IPS-20b (cell line): ENCODE measurements at regions not wholly inside any gene's neighbourhood (a gene's known extent, or its start where the extent isn't known, plus 50 kb on each side); places are given as distances from the start of the nearest gene placed in this dataset.

ENCODE experiments used
- H3K27ac ChIP-seq: one replicate; pipeline ENCODE4 v1.5.1; 2013; ENCODE audit warnings: low read length
- H3K27me3 ChIP-seq: 2 replicates; pipeline ENCODE4 v1.6.1; 2013; ENCODE audit warnings: mild to moderate bottlenecking, low read length, inconsistent platforms; ENCODE audit not compliant: insufficient read depth
- H3K36me3 ChIP-seq: 2 replicates; pipeline ENCODE4 v1.6.1; 2013; ENCODE audit warnings: low read depth, mild to moderate bottlenecking, inconsistent platforms, low read length, moderate library complexity; ENCODE audit not compliant: insufficient read depth
- H3K4me1 ChIP-seq: 2 replicates; pipeline ENCODE4 v1.6.1; 2013; ENCODE audit warnings: mild to moderate bottlenecking, control low read depth, inconsistent platforms, low read length, moderate library complexity; ENCODE audit not compliant: insufficient read depth
- H3K4me3 ChIP-seq: 2 replicates; pipeline ENCODE4 v1.5.1; 2013; ENCODE audit warnings: mild to moderate bottlenecking, low read length, inconsistent platforms
- H3K9ac ChIP-seq: 2 replicates; pipeline ENCODE4 v1.6.1; 2013; ENCODE audit warnings: low read depth, mild to moderate bottlenecking, inconsistent platforms, low read length, moderate library complexity
- H3K9me3 ChIP-seq: 2 replicates; pipeline ENCODE4 v1.6.1; 2013; ENCODE audit warnings: mild to moderate bottlenecking, low read depth, low read length, inconsistent platforms; ENCODE audit not compliant: insufficient read depth

DNA sequence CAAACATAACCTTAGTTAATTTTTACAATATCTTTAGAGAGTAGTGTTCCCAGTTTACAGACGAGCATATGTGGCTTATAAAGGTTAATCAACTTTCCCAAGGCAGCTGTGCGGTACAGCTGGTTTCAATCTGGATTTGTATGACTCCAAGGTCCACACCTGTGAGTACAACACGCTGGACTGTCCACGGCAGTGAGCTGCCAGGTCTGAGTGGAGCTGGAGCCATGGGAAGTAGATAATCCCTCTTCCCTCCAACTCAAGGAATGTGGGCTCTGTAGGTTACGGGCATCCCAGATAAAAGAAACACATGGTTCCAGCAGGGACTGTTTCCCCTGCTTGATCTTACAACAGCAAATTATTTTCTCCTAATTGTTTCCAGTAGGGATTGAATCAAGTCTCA is 102.2 kb downstream of the SOD2 start:
- Histone ChIP-seq H3K9me3 (no peaks in the 10 kb centered on the region), H3K27me3 (no peaks in the 10 kb centered on the region), H3K36me3 (no peaks in the 10 kb centered on the region), H3K9ac (no peak overlapping the region), H3K4me3 (no peak overlapping the region), H3K27ac (no peak overlapping the region), H3K4me1 (no peaks in the 10 kb centered on the region)

DNA sequence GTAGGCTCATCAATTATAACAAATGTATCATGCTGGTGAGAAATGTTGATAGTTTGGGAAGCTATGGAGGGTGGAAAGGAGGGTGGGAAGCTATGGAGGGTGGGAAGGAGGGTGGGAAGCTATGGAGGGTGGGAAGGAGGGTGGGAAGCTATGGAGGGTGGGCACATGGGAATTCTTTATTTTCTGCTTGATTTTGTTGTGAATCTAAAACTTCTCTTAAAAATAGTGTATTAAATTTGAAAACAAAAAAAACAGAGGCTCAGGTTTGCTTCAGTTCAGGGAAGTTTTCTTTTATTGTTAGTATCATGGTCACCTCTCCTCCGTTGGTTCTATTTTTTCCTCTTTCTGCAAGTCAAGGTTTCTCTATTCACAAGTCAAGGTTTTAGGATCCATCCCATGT is 106.4 kb downstream of the SOD2 start:
- no peak overlapping the region for H3K4me3 ChIP-seq
- H3K27me3 ChIP-seq, result no peaks in the 10 kb centered on the region
- H3K9me3 ChIP-seq, result no peaks in the 10 kb centered on the region

DNA sequence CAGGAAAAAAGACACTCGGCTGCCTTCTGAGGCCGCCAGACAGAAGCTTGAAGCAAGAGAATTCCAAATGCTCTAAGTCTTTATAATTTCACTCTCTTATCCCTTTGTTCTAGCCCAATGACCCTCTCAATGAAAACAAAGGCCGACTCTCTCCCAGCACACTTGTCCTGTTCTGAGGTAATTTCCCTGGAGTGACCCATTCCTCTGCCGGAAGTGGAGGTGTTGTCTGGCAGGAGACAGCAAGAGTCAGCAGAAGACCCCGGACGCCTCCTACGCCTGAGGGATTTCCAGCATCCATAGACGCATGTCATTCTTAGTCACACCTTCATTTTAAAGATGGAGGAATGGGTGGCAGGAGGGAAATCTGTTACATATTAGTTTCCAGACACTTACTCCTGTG is 110.3 kb downstream of the SOD2 start:
- Histone ChIP-seq H3K27ac (no peak overlapping the region), H3K27me3 (no peaks in the 10 kb centered on the region), H3K36me3 (no peaks in the 10 kb centered on the region), H3K9me3 (no peaks in the 10 kb centered on the region), H3K4me3 (no peak overlapping the region), H3K9ac (no peak overlapping the region), H3K4me1 (no peaks in the 10 kb centered on the region)

More for the DNA sequence above, 106.4 kb downstream of the SOD2 start:
- Histone ChIP-seq H3K4me1 (no peaks in the 10 kb centered on the region), H3K36me3 (no peaks in the 10 kb centered on the region), H3K27ac (no peak overlapping the region), H3K9ac (no peak overlapping the region)

DNA sequence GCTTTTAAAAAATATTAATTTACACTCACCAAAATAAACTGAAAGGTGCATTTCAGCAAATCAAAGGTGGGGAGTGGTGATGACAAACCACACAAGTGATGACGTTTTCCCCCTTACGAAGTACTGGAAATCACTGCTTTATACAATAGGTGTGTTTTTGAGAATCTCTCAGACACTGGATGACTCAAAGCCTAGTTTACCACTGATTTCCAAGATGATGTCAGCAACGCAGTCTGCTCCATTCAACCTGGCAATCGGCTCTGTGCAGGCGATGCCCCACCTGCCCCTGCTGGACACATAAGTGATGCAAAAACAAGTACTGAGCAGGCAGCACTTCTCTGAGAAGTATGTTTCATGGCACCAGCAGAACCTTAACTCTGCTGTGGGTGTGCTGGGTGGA is 114.4 kb downstream of the SOD2 start:
- Histone ChIP-seq H3K9me3 (peaks cover 10% of the 10 kb centered on the region), H3K9ac (no peak overlapping the region), H3K4me1 (no peaks in the 10 kb centered on the region), H3K4me3 (no peak overlapping the region), H3K27me3 (no peaks in the 10 kb centered on the region), H3K27ac (no peak overlapping the region), H3K36me3 (no peaks in the 10 kb centered on the region)

DNA sequence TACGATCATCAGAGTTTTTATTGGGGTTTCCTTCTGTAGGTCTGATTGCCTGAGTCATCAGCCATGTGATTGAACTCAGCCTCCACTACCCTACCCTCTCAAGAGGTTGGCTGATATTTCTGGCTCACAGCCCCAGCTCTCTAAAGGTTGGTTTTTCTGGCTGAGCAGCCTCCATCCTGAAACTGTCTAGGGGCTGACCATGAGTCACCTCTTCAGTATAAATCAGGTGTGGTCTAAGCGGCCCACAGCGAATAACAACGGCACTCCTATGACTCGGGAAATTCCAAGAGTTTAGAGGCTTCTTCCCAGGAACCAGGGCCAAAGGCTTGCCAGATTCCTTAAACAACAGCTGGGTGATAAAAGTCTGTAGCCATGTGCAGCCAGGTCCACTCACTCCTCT is 115.5 kb downstream of the SOD2 start:
- H3K27ac ChIP-seq, result no peak overlapping the region
- peaks cover 10% of the 10 kb centered on the region for H3K9me3 ChIP-seq
- H3K4me1 ChIP-seq, result no peaks in the 10 kb centered on the region

DNA sequence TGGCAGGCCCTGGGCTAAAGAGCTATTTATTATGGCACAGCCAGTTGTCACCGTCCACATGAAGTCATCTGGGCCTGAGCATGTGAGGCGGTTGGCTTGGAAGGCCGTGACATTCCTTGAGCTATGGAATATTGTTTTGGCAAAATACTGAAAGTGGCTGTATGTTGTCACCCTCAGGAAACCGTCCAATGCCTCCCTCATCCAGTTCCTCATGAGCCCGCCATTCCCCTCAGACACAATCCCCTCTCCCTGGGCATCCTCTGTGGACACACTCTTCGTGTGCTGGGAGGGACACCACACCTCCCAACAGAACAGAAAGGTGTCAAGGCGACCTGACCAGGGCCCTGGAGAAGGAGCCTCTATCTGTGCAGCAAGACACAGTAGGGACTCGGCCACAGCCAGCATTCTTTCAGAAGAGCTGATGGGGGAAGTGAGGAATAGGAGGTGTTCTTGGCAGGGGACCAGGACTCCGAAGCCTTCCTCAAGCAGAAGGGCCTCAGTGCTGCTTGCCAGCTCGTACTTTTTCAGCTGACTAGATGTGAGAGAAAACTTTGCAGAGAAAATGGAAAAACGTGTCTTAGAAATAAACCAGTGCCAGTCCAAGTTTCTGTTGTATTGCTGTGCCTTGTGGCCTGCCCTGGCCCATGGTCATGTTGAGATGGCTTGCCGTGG is 120.5 kb downstream of the SOD2 start:
- H3K27me3 ChIP-seq, result no peaks in the 10 kb centered on the region
- H3K9me3 ChIP-seq, result peaks cover 32% of the 10 kb centered on the region
- H3K27ac ChIP-seq, result no peak overlapping the region
- no peaks in the 10 kb centered on the region for H3K4me1 ChIP-seq
- no peaks in the 10 kb centered on the region for H3K36me3 ChIP-seq
- no peak overlapping the region for H3K4me3 ChIP-seq
- H3K9ac ChIP-seq, result no peak overlapping the region

More for the DNA sequence above, 115.5 kb downstream of the SOD2 start:
- Histone ChIP-seq H3K4me3 (no peak overlapping the region), H3K36me3 (no peaks in the 10 kb centered on the region), H3K27me3 (no peaks in the 10 kb centered on the region), H3K9ac (no peak overlapping the region)

DNA sequence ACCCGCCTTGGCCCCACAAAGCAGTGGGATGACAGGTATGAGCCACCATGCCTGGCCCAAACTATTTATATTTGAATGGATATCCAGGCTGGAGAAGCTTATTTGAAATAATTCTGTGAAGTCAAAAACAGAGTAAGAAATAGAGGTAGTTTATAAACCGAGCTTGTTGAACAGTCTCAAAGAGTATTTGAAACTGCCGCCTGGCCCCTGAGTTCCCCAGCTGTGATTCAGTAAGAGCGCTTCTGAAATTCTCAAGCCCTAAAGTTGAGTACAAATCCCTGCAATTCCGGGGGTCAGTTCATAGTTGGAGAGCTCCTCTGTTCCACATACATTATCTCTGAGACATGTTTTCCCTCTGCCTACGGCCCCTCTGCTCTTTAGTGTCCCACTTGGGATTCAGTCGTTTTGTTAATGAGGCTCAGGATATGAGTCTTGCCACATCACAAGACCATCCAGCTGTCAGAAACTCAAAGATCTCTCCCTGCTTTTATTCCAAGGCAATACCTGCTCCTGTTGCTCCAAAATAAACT is 127.8 kb downstream of the SOD2 start:
- H3K9me3 ChIP-seq, result peaks cover 14% of the 10 kb centered on the region
- no peak overlapping the region for H3K9ac ChIP-seq
- no peak overlapping the region for H3K4me3 ChIP-seq
- H3K4me1 ChIP-seq, result no peaks in the 10 kb centered on the region
- no peaks in the 10 kb centered on the region for H3K36me3 ChIP-seq
- no peaks in the 10 kb centered on the region for H3K27me3 ChIP-seq
- no peak overlapping the region for H3K27ac ChIP-seq

DNA sequence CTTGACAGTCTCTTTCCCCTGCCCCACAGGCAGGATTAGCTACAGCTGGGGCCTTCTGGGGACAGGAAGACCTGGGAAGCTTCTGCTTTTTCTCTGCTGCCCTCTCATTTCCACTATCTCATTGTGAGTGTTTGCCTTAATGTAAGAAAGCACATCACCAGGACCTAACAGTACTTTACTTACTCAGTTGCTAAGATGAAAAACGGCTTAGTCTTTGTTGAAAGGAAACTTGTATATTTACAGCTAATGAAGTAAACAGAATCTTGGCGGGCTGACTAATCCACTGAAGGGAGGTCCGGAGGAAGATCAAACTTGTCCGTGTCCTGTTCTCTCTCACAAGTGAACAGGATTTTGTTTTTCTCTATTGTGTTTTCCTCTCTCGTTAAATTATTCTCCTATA is 128.6 kb downstream of the SOD2 start:
- Histone ChIP-seq H3K9me3 (peaks cover 6% of the 10 kb centered on the region), H3K4me1 (no peaks in the 10 kb centered on the region), H3K9ac (no peak overlapping the region), H3K27me3 (no peaks in the 10 kb centered on the region), H3K4me3 (no peak overlapping the region), H3K27ac (no peak overlapping the region), H3K36me3 (no peaks in the 10 kb centered on the region)

DNA sequence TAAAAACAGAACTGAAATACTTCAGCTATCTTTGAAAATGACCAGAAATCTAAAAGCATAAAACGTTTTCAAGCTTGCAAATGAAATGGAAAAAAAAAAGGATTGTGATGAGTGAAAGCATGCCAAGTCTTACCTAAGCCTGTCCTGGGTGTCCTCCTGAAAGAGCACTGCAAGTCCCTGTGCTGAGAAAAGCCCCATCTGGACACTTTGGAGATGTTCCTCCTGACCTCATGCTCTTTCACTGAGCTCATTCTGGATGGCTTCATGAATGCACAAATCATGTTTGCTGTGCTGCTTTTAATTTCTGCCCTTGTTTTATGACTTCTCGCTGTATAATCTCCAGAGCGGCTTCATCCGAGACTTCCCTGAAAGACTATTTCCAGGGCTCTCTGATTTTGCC is 136.0 kb downstream of the SOD2 start:
- no peaks in the 10 kb centered on the region for H3K9me3 ChIP-seq
- no peaks in the 10 kb centered on the region for H3K36me3 ChIP-seq
- no peak overlapping the region for H3K9ac ChIP-seq
- H3K4me3 ChIP-seq, result no peak overlapping the region
- H3K4me1 ChIP-seq, result no peaks in the 10 kb centered on the region
- H3K27ac ChIP-seq, result no peak overlapping the region
- H3K27me3 ChIP-seq, result no peaks in the 10 kb centered on the region

DNA sequence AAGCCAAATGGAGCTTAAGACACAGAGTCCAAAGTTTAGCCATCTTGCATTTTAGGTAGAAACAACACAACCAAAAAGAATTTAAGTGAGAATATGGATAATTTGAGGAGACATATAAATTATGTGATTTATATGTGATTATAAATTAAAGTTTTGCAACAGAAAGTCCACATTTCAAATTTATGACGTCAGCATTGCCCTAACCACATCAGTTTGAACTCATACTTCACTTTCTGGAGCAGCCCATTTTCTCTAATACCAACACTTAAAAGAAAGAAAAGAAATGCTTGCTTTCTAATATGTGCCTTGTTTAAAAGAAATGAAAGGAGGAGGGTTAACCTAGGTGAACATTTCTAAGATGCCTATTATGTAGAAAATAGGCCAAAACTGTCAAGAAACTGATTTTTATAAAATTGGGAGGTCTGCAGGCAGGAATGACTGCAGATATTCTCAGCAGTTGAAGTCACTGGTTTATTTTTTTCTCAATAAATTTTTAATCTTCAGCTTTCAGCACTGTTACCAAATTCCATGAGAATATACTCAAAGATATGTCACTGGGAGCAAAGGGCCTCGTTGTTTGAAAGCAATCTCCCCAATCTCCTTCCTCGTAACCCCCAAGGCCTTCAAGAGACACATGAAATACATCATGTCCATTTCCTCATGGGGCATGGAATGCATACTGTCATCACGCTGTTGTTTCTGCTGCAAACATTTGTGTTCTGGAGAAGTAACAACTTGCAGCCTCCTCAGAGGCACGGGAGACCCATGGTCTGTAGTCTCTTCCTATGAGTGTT is 137.8 kb downstream of the SOD2 start:
- Histone ChIP-seq H3K4me3 (no peak overlapping the region), H3K4me1 (no peaks in the 10 kb centered on the region), H3K27me3 (no peaks in the 10 kb centered on the region)

DNA sequence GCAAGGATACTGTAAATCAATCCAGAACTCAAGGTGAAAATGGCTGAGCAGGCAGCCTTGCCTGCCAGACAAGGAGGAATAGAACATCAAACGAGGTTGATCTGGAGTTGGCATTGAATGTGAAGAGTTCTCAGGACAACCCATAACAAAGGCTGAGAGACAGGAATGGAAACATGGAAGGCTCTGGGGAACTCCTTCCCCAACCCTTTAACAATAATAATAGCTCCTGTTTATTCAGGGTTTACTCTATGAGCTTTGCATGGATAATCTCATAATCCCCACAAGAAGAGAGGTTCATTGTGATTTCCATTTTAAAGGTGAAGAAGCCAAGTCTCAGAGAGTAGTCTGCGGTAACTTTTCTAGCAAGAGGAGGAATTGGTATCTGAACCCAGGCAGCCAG is 151.7 kb downstream of the SOD2 start:
- Histone ChIP-seq H3K27me3 (peaks cover 10% of the 10 kb centered on the region), H3K36me3 (no peaks in the 10 kb centered on the region), H3K4me3 (no peak overlapping the region), H3K9me3 (no peaks in the 10 kb centered on the region; the same call in 1 of the 2 replicates), H3K9ac (no peak overlapping the region), H3K4me1 (no peaks in the 10 kb centered on the region), H3K27ac (no peak overlapping the region)

More for the DNA sequence above, 137.8 kb downstream of the SOD2 start:
- Histone ChIP-seq H3K36me3 (no peaks in the 10 kb centered on the region), H3K9ac (no peak overlapping the region), H3K9me3 (no peaks in the 10 kb centered on the region), H3K27ac (no peak overlapping the region)

DNA sequence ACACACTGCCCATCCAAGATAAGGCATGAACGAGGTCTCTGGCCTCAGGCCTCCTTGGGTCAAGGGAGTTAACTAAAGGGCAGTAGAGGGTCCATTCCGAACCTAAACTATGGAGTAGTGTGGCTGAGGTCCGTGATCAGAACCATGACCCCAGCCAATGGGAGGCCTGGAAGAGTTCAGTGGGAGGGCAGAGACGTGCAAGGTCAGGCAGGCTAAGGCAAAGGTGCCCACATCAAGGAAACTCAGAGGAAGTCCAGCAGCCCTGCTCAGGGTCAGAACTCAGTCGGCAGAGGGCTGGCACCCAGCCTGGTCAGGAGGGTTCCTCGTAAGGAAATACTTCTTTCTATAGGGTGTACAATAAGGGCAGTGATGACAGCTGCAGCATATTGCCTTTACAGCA is 152.2 kb downstream of the SOD2 start:
- Histone ChIP-seq H3K9ac (no peak overlapping the region), H3K9me3 (no peaks in the 10 kb centered on the region; the same call in 1 of the 2 replicates), H3K4me3 (no peak overlapping the region), H3K4me1 (no peaks in the 10 kb centered on the region), H3K27me3 (peaks cover 10% of the 10 kb centered on the region), H3K36me3 (no peaks in the 10 kb centered on the region), H3K27ac (no peak overlapping the region)
